OCI-LY1 (cell line): ENCODE measurements at regions not wholly inside any gene's neighbourhood (a gene's known extent, or its start where the extent isn't known, plus 50 kb on each side); places are given as distances from the start of the nearest gene placed in this dataset.

Source experiments
- H2AFZ ChIP-seq: fragments of 200-600 bp; sonication (generic), shearing (Covaris generic); 2 replicates; pipeline ENCODE4 v1.6.0; 2014; ENCODE audit warnings: antibody characterized with exemption, mild to moderate bottlenecking, low read length
- H3F3A ChIP-seq: fragments of 200-600 bp; sonication (generic), shearing (Covaris generic); 2 replicates; pipeline ENCODE4 v1.6.0; 2014; ENCODE audit warnings: mild to moderate bottlenecking, antibody characterized with exemption, low read length, moderate library complexity; ENCODE audit not compliant: insufficient read depth
- H3K27ac ChIP-seq: fragments of 200-600 bp; sonication (generic); 2 replicates; pipeline ENCODE4 v1.5.1; 2014; ENCODE audit warnings: low read length, mixed run types, mild to moderate bottlenecking, low read depth; ENCODE audit not compliant: poor library complexity, severe bottlenecking
- H3K27me3 ChIP-seq: fragments of 200-600 bp; sonication (generic); 2 replicates; pipeline ENCODE4 v1.6.0; 2014; ENCODE audit warnings: antibody characterized with exemption, mild to moderate bottlenecking, low read length, moderate library complexity; ENCODE audit not compliant: insufficient read depth
- H3K36me3 ChIP-seq: fragments of 200-600 bp; sonication (generic); 2 replicates; pipeline ENCODE4 v1.6.1; 2014; ENCODE audit warnings: mild to moderate bottlenecking, antibody characterized with exemption, low read length, moderate library complexity, mixed read lengths; ENCODE audit not compliant: insufficient read depth
- H3K4me1 ChIP-seq: fragments of 200-600 bp; sonication (generic); 2 replicates; pipeline ENCODE4 v1.5.1; 2014; ENCODE audit warnings: mild to moderate bottlenecking, low read length, moderate library complexity; ENCODE audit not compliant: insufficient read depth, severe bottlenecking
- H3K4me2 ChIP-seq: fragments of 200-600 bp; sonication (generic), shearing (Covaris generic); 2 replicates; pipeline ENCODE4 v1.6.1; 2014; ENCODE audit warnings: low read length
- H3K4me3 ChIP-seq: fragments of 200-600 bp; sonication (generic); 2 replicates; pipeline ENCODE4 v1.5.1; 2014; ENCODE audit warnings: low read length, low read depth, mild to moderate bottlenecking, mixed read lengths; ENCODE audit not compliant: poor library complexity, severe bottlenecking
- H3K79me2 ChIP-seq: fragments of 200-600 bp; shearing (Covaris generic); 2 replicates; pipeline ENCODE4 v1.6.1; 2016; ENCODE audit warnings: mixed run types, low read length, mixed read lengths; ENCODE audit not compliant: insufficient read depth
- H3K9ac ChIP-seq: fragments of 200-600 bp; sonication (generic), shearing (Covaris generic); 2 replicates; pipeline ENCODE4 v1.6.1; 2014; ENCODE audit warnings: mild to moderate bottlenecking, low read length, mixed read lengths
- H3K9me2 ChIP-seq: fragments of 200-600 bp; sonication (generic), shearing (Covaris generic); 2 replicates; pipeline ENCODE4 v1.6.1; 2014; ENCODE audit warnings: low read depth, mild to moderate bottlenecking, low read length, mixed read lengths
- H3K9me3 ChIP-seq: fragments of 200-600 bp; shearing (Covaris generic); 2 replicates; pipeline ENCODE4 v1.6.1; 2014; ENCODE audit warnings: low read length, mixed read lengths
- H4K20me1 ChIP-seq: fragments of 200-600 bp; sonication (generic), shearing (Covaris generic); 2 replicates; pipeline ENCODE4 v1.6.0; 2016; ENCODE audit warnings: mild to moderate bottlenecking, low read length; ENCODE audit not compliant: insufficient read depth
- CTCF ChIP-seq: fragments of 200-600 bp; sonication (generic), shearing (Covaris generic); IDR thresholded peaks from 2 replicates; pipeline ENCODE4 v1.5.1; 2017; ENCODE audit warnings: mild to moderate bottlenecking, antibody characterized with exemption, low read length, moderate library complexity, mixed read lengths
- EZH2 ChIP-seq: fragments of 200-600 bp; sonication (generic), shearing (Covaris generic); IDR thresholded peaks from 2 replicates; pipeline ENCODE4 v1.8.0; 2017; ENCODE audit warnings: borderline replicate concordance, mixed run types, mild to moderate bottlenecking, antibody characterized with exemption, low read length, moderate library complexity, mixed read lengths

GRCh38 chr9:106689089-106689488 is 173.9 kb upstream of the ZNF462 start:
- H3K79me2 ChIP-seq: no peaks in the 10 kb centered on the region
- H3K4me1 ChIP-seq: no peaks in the 10 kb centered on the region
- H3K27me3 ChIP-seq: no peaks in the 10 kb centered on the region
- H3K4me2 ChIP-seq: no peak overlapping the region
- no peaks in the 10 kb centered on the region for H3K9me3 ChIP-seq
- H3K36me3 ChIP-seq: no peaks in the 10 kb centered on the region
- no peaks in the 10 kb centered on the region for H4K20me1 ChIP-seq
- no peak overlapping the region for H2AFZ ChIP-seq
- TF ChIP-seq CTCF (no peak), EZH2 (no peak)
- H3K9ac ChIP-seq: no peak overlapping the region
- no peaks in the 10 kb centered on the region for H3K9me2 ChIP-seq
- no peaks in the 10 kb centered on the region for H3F3A ChIP-seq
- H3K4me3 ChIP-seq: no peak overlapping the region
- no peak overlapping the region for H3K27ac ChIP-seq

GRCh38 chr9:106691627-106692026 is 171.3 kb upstream of the ZNF462 start:
- H3K27ac ChIP-seq: no peak overlapping the region
- no peaks in the 10 kb centered on the region for H3K9me3 ChIP-seq
- H3K9me2 ChIP-seq: no peaks in the 10 kb centered on the region
- H3K4me3 ChIP-seq: no peak overlapping the region
- H3K9ac ChIP-seq: no peak overlapping the region
- no peaks in the 10 kb centered on the region for H4K20me1 ChIP-seq
- H3K36me3 ChIP-seq: no peaks in the 10 kb centered on the region
- H2AFZ ChIP-seq: no peak overlapping the region
- H3K27me3 ChIP-seq: no peaks in the 10 kb centered on the region
- no peak overlapping the region for H3K4me2 ChIP-seq
- H3K79me2 ChIP-seq: no peaks in the 10 kb centered on the region
- no peaks in the 10 kb centered on the region for H3K4me1 ChIP-seq
- no peaks in the 10 kb centered on the region for H3F3A ChIP-seq
- TF ChIP-seq CTCF: no peak
- TF ChIP-seq EZH2: no peak

- Histone ChIP-seq H3K27ac (no peak overlapping the region), H3K4me3 (no peak overlapping the region), H3K4me2 (no peak overlapping the region), H3K9me2 (no peaks in the 10 kb centered on the region), H3K27me3 (no peaks in the 10 kb centered on the region), H2AFZ (no peak overlapping the region), H4K20me1 (no peaks in the 10 kb centered on the region), H3K9me3 (no peaks in the 10 kb centered on the region), H3F3A (no peaks in the 10 kb centered on the region), H3K9ac (no peak overlapping the region), H3K36me3 (no peaks in the 10 kb centered on the region), H3K4me1 (no peaks in the 10 kb centered on the region), H3K79me2 (no peaks in the 10 kb centered on the region)
- TF ChIP-seq CTCF: no peak
- no peak for TF ChIP-seq EZH2
Observed at GRCh38 chr9:106693558-106693957, 169.4 kb upstream of the ZNF462 start.
